Fibroblast of skin of back (primary cell): ENCODE measurements at regions not wholly inside any gene's neighbourhood (a gene's known extent, or its start where the extent isn't known, plus 50 kb on each side); places are given as distances from the start of the nearest gene placed in this dataset.
"Not testable (repeated sequence)": the region's sequence is repeated elsewhere in the genome, so short reads cannot be mapped to it uniquely, and the experiment has no call there.

Experiments
- DNase-seq: peaks from one replicate; pipeline ENCODE4 v3.0.0-alpha.2; 2013

- no peak for DNase-seq
These were observed 312.5 kb downstream of the RASEF start for GRCh38 chr9:82750411-82750913.

GRCh38 chr9:82757924-82758323, 305.0 kb downstream of the RASEF start:
- no peak for DNase-seq

- DNase-seq = no peak
These were observed 301.9 kb downstream of the RASEF start for GRCh38 chr9:82761027-82761426.

DNA sequence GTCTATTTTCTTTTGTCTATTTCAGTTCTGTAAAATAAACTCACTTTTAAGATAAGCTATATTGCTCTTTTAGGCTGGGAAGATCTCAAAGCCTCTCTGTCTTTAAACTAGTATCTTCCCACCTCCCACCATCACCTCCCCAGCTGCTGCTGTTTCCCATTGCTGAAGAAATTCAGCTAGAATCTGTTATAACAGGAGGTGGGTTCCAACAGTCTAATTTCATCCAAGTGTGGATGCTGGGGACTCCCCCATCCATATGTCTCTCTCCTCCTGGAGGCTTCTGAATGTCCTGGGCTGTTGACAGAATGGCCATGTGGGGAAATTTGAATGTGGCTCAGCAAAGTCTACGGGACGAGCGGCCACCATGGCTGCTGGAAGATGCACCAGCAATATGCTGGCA, 301.0 kb downstream of the RASEF start:
- no peak for DNase-seq

GRCh38 chr9:82763656-82764055, 299.3 kb downstream of the RASEF start:
- DNase-seq = no peak

GRCh38 chr9:82764061-82764668, 298.8 kb downstream of the RASEF start:
- no peak for DNase-seq

DNA sequence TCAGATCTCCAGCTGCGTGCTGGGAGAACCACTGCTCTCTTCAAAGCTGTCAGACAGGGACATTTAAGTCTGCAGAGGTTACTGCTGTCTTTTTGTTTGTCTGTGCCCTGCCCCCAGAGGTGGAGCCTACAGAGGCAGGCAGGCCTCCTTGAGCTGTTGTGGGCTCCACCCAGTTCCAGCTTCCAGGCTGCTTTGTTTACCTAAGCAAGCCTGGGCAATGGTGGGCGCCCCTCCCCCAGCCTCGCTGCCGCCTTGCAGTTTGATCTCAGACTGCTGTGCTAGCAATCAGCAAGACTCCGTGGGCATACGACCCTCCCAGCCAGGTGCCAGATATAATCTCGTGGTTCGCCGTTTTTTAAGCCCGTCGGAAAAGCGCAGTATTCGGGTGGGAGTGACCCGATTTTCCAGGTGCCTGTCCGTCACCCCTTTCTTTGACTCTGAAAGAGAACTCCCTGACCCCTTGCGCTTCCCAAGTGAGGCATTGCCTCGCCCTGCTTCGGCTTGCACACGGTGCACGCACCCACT, 288.2 kb downstream of the RASEF start:
- DNase-seq = not testable (repeated sequence)

- no peak for DNase-seq
These were observed 286.4 kb downstream of the RASEF start for GRCh38 chr9:82776508-82776907.

DNA sequence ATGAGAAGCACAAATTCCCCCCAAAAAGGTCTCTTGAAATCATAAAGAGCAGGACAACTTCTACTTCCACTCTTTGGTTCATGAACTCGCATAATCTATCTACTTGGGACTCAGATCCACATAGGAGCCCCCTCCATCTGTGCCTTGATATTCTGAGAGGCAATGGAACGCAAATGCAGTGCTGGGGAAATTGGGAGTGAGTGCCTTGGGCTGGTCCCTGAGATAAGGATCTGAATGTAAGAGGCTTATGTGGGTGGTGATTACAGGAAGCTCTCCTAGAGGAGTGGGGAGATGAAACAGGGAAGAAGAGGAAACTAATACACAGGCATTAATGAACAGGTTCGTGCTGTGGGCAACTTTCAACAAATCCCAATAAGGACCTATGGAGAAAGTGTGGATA, 285.6 kb downstream of the RASEF start:
- no peak for DNase-seq

GRCh38 chr9:82778923-82779322, 284.0 kb downstream of the RASEF start:
- DNase-seq = not testable (repeated sequence)

DNA sequence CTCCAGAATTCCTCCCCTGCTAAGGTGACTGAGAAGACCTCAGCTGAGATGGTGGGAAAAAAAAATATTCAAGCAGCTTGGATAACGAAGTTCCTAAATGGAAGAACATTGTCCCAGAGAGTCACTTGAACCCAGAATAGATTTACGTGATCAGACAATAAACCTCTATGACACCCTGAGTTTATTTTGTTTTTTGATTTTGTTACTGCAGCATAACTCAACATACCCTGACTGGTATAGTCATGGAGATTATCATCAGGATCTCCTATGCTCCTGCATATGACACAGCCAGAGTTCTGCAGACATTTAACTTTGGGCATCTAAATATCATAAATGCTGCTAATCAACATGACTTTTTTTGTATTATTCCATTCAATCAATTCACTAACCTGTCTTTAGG, 282.9 kb downstream of the RASEF start:
- DNase-seq = no peak

DNA sequence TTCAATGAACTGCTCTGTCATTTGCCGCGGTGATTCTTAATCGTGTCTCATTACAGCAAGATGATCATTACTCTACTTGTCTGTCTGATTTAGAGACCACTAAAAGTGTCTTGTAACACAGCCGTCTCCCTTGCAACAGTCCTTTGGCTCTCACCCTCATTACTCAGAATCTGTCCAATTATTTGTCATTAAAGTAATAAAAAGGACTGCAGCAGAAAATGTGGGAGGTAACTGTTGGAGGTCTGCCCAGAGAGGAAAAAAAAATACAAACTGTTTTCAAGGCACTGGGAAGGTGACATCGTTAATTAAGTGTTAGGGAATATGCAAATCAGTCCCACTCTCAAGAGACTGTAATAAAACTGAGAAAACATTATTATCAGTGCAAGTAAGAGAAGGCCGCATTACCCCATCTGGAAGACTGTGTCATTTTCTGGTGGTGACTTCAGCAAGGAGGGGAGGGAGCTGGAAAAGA, 281.0 kb downstream of the RASEF start:
- DNase-seq = no peak

- no peak for DNase-seq
These were observed 279.9 kb downstream of the RASEF start for GRCh38 chr9:82783045-82783444.

DNA sequence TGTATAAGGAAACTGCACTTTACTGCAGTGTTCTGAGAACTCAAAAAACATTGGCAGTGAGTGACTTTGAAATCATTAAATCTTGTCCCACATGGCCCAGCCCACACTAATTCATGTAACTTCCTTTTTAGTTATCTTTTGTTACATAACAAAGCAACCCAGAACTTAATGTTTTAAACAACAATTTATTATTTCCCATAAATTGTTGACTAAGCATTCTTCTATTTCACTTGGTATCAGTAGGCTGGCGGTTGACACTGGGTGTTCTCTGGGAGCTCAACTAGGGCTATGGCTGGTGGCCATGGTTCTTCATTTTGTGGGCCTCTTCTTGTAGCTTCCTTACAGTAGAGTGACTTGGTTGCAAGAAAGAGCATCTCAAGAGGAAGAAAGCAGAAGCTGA, 278.4 kb downstream of the RASEF start:
- DNase-seq = no peak

GRCh38 chr9:82789155-82789824, 273.7 kb downstream of the RASEF start:
- DNase-seq = no peak

DNA sequence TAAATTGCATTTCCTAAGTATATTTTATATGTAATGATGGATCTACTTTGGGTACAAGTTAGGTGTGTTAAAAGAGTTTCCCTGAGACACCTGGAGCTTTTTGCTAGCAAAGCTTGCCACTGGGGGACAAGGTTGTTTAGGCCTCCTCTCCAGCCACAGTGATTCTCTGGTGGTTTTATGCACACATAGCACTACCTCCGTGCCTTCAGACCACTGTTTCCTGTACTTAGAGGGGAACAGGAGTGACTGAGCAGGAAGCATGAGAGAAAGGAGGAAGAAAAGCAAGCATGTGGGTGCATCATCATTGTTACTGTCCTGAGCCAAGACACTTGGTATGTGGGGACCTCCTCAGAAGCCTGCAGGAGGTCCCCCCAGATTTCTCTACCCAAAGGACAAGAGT, 272.1 kb downstream of the RASEF start:
- no peak for DNase-seq

GRCh38 chr9:82791692-82792091, 271.2 kb downstream of the RASEF start:
- no peak for DNase-seq

DNA sequence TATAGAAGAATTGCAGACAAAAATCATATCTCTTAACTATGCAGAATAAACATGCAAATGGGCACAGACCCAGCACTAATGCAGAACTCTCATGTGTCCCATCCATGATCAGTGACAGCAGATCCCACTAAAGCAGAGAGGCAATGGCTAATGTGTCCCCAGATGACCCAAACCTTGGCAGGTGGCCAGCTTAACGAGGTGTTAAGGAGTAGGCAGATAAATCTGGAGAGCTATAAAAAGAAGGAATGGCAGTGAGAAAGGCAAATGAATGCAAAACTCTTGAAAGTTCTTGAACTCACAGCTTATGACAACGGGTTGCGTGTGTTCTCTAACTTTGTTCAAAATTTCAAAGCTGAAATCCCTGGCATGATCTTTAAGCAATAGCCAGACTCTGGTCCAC, 265.4 kb downstream of the RASEF start:
- DNase-seq = no peak

- no peak for DNase-seq
These were observed 263.7 kb downstream of the RASEF start for GRCh38 chr9:82799286-82799685.

GRCh38 chr9:82805027-82805426, 257.9 kb downstream of the RASEF start:
- DNase-seq = no peak

- DNase-seq = no peak
These were observed 254.5 kb downstream of the RASEF start for GRCh38 chr9:82808478-82808877.

DNA sequence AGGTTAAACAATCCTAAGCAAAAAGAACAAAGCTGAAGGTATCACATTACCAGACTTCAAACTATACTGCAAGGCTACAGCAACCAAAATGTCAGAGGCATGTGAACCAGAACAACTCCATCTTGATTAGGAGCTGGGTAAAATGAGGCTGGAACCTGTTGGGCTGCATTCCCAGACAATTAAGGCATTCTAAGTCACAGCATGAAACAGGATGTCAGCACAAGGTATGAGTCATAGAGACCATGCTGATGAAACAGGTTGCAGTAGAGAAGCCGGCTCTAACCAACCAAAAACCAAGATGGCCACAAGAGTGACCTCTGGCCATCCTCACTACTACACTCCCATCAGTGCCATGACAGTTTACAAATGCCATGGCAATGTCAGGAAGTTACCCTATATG, 252.0 kb downstream of the RASEF start:
- DNase-seq = peak; percentile 58

GRCh38 chr9:82819260-82819659, 243.7 kb downstream of the RASEF start:
- DNase-seq = no peak

- no peak for DNase-seq
These were observed 242.8 kb downstream of the RASEF start for GRCh38 chr9:82820186-82820585.
